ENCODE measurements at regions not wholly inside any gene's neighbourhood (a gene's known extent, or its start where the extent isn't known, plus 50 kb on each side); places are given as distances from the start of the nearest gene placed in this dataset.

- Histone ChIP-seq H4K20me1 (ENCODE audit: low read depth, low read length) (no peaks in the 10 kb centered on the region), H3K9me3 (ENCODE audit: insufficient read depth, low read length) (no peaks in the 10 kb centered on the region), H3K79me2 (ENCODE audit: insufficient read depth, low read length) (no peaks in the 10 kb centered on the region), H3K27me3 (ENCODE audit: low read length) (no peaks in the 10 kb centered on the region), H2AFZ (ENCODE audit: low read depth, low read length, severe bottlenecking) (no peak overlapping the region), H3K4me3 (ENCODE audit: insufficient read depth, low read length, poor library complexity, severe bottlenecking) (no peak overlapping the region), H3F3A (ENCODE audit: insufficient read depth) (no peaks in the 10 kb centered on the region), H3K36me3 (ENCODE audit: low read length) (no peaks in the 10 kb centered on the region), H3K9me2 (replicated peaks; ENCODE audit: insufficient read depth, low read length) (no peaks in the 10 kb centered on the region), H3K4me2 (ENCODE audit: low read depth, low read length, poor library complexity, severe bottlenecking) (no peak overlapping the region), H3K27ac (ENCODE audit: low read depth, low read length) (no peak overlapping the region), H3K9ac (ENCODE audit: low read length) (no peak overlapping the region)
- TF ChIP-seq EZH2phosphoT487 (conservative IDR thresholded peaks at IDR 0.05; ENCODE audit: low read length): no peak
- TF ChIP-seq CTCF (IDR thresholded peaks at IDR 0.05; ENCODE audit: insufficient read depth, low read length, poor library complexity, severe bottlenecking): no peak
Observed at GRCh38 chr6:141719476-141719875, 413.2 kb upstream of the GJE1 start.

GRCh38 chr6:141705431-141705830, 427.3 kb upstream of the GJE1 start:
- H3K36me3 ChIP-seq (ENCODE audit: low read length): no peaks in the 10 kb centered on the region
- H2AFZ ChIP-seq (ENCODE audit: low read depth, low read length, severe bottlenecking): no peak overlapping the region

GRCh38 chr6:141704151-141704550, 428.6 kb upstream of the GJE1 start:
- Histone ChIP-seq H3K9me3 (ENCODE audit: insufficient read depth, low read length) (no peaks in the 10 kb centered on the region), H3K27ac (ENCODE audit: low read depth, low read length) (no peak overlapping the region), H4K20me1 (ENCODE audit: low read depth, low read length) (no peaks in the 10 kb centered on the region), H3K27me3 (ENCODE audit: low read length) (no peaks in the 10 kb centered on the region), H2AFZ (ENCODE audit: low read depth, low read length, severe bottlenecking) (no peak overlapping the region), H3K36me3 (ENCODE audit: low read length) (no peaks in the 10 kb centered on the region), H3K79me2 (ENCODE audit: insufficient read depth, low read length) (no peaks in the 10 kb centered on the region), H3F3A (ENCODE audit: insufficient read depth) (no peaks in the 10 kb centered on the region), H3K9ac (ENCODE audit: low read length) (no peak overlapping the region), H3K4me2 (ENCODE audit: low read depth, low read length, poor library complexity, severe bottlenecking) (no peak overlapping the region), H3K4me3 (ENCODE audit: insufficient read depth, low read length, poor library complexity, severe bottlenecking) (no peak overlapping the region), H3K9me2 (replicated peaks; ENCODE audit: insufficient read depth, low read length) (no peaks in the 10 kb centered on the region)
- TF ChIP-seq EZH2phosphoT487 (conservative IDR thresholded peaks at IDR 0.05; ENCODE audit: low read length): no peak
- TF ChIP-seq CTCF (IDR thresholded peaks at IDR 0.05; ENCODE audit: insufficient read depth, low read length, poor library complexity, severe bottlenecking): no peak

More at GRCh38 chr6:141705431-141705830, 427.3 kb upstream of the GJE1 start:
- no peaks in the 10 kb centered on the region for H3K27me3 ChIP-seq (ENCODE audit: low read length)
- H3K9me3 ChIP-seq (ENCODE audit: insufficient read depth, low read length): no peaks in the 10 kb centered on the region
- no peaks in the 10 kb centered on the region for H4K20me1 ChIP-seq (ENCODE audit: low read depth, low read length)
- no peaks in the 10 kb centered on the region for H3K79me2 ChIP-seq (ENCODE audit: insufficient read depth, low read length)
- H3F3A ChIP-seq (ENCODE audit: insufficient read depth): no peaks in the 10 kb centered on the region
- H3K4me2 ChIP-seq (ENCODE audit: low read depth, low read length, poor library complexity, severe bottlenecking): no peak overlapping the region
- no peak overlapping the region for H3K27ac ChIP-seq (ENCODE audit: low read depth, low read length)
- H3K9me2 ChIP-seq (replicated peaks; ENCODE audit: insufficient read depth, low read length): no peaks in the 10 kb centered on the region
- H3K4me3 ChIP-seq (ENCODE audit: insufficient read depth, low read length, poor library complexity, severe bottlenecking): no peak overlapping the region
- TF ChIP-seq CTCF (IDR thresholded peaks at IDR 0.05; ENCODE audit: insufficient read depth, low read length, poor library complexity, severe bottlenecking) (no peak), EZH2phosphoT487 (conservative IDR thresholded peaks at IDR 0.05; ENCODE audit: low read length) (no peak)
- no peak overlapping the region for H3K9ac ChIP-seq (ENCODE audit: low read length)
